Right atrium auricular region (tissue), 2 donors: ENCODE measurements at regions not wholly inside any gene's neighbourhood (a gene's known extent, or its start where the extent isn't known, plus 50 kb on each side); places are given as distances from the start of the nearest gene placed in this dataset.
"Not testable (repeated sequence)": the region's sequence is repeated elsewhere in the genome, so short reads cannot be mapped to it uniquely, and the experiment has no call there.

Source experiments
- DNase-seq: peaks from one replicate; pipeline ENCODE4 v3.0.0-alpha.2; 2019; ENCODE audit warnings: low spot score
- H3K27ac ChIP-seq, 2 donors: fragments of 200-600 bp; sonication (generic); 1 replicate in 1 of 2; 2 replicates in 1 of 2; pipeline ENCODE4 v1.5.1; 2016 to 2019
- H3K27me3 ChIP-seq, 2 donors: fragments of 200-600 bp; sonication (generic); one replicate each; pipeline versions ENCODE4 v1.5.1 to v1.6.0; 2017 to 2019
- H3K36me3 ChIP-seq: fragments of 200-600 bp; sonication (generic); one replicate; pipeline ENCODE4 v1.5.1; 2016
- H3K4me1 ChIP-seq, 2 donors: fragments of 200-600 bp; sonication (generic); one replicate each; pipeline versions ENCODE4 v1.5.1 to v1.6.0; 2017 to 2019
- H3K4me3 ChIP-seq, 2 donors: fragments of 200-600 bp; sonication (generic); 1 replicate in 1 of 2; 2 replicates in 1 of 2; pipeline ENCODE4 v1.5.1; 2017 to 2019; ENCODE audit warnings: mild to moderate bottlenecking in 1 of 2, moderate library complexity in 1 of 2
- H3K9me3 ChIP-seq, 2 donors: fragments of 200-600 bp; sonication (generic); one replicate each; pipeline ENCODE4 v1.5.1; 2019
- TF ChIP-seq, protein P1 (sequence below), 2 donors: fragments of 200-600 bp; sonication (generic); IDR thresholded peaks; one replicate each; pipeline ENCODE4 v1.5.1; 2019; ENCODE audit warnings: antibody characterized with exemption in 2 of 2

DNA sequence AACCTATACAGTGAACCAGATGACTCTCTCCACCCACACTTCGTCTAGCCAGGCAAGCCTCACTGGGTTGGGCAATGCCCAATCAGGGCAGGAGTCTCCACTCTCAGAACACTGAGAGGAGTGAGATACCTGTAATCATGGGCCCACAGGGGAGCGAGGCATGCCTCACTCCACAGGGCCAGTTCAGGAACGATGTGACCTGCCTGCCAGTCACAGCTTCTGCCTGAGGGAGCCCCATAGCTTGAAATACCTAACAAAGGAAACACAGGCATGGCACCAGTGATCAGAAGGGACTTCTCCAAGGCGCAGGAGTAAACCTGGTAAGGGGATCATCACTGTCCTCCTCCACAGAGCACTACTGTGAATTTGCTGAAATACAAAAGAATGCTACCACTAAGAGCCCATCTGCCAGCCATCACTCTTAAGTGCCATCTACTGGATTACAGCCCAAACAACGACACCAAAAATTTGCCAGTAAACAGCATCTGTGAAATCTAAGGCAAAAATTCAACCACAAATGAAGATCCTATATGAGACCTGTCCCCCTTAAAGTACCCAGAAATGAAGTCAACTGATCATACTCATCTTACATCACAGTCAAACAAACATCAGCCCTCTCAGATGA, 689.9 kb upstream of the SEMA6D start:
- Histone ChIP-seq H3K36me3 (no peaks in the 10 kb centered on the region), H3K27ac (no peak overlapping the region), H3K4me1 (no peaks in the 10 kb centered on the region), H3K27me3 (no peaks in the 10 kb centered on the region), H3K9me3 (no peaks in the 10 kb centered on the region), H3K4me3 (no peak overlapping the region)
- DNase-seq: no peak
- TF ChIP-seq, protein P1, sequence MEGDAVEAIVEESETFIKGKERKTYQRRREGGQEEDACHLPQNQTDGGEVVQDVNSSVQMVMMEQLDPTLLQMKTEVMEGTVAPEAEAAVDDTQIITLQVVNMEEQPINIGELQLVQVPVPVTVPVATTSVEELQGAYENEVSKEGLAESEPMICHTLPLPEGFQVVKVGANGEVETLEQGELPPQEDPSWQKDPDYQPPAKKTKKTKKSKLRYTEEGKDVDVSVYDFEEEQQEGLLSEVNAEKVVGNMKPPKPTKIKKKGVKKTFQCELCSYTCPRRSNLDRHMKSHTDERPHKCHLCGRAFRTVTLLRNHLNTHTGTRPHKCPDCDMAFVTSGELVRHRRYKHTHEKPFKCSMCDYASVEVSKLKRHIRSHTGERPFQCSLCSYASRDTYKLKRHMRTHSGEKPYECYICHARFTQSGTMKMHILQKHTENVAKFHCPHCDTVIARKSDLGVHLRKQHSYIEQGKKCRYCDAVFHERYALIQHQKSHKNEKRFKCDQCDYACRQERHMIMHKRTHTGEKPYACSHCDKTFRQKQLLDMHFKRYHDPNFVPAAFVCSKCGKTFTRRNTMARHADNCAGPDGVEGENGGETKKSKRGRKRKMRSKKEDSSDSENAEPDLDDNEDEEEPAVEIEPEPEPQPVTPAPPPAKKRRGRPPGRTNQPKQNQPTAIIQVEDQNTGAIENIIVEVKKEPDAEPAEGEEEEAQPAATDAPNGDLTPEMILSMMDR (IDR thresholded peaks at IDR 0.05): no peak

DNA sequence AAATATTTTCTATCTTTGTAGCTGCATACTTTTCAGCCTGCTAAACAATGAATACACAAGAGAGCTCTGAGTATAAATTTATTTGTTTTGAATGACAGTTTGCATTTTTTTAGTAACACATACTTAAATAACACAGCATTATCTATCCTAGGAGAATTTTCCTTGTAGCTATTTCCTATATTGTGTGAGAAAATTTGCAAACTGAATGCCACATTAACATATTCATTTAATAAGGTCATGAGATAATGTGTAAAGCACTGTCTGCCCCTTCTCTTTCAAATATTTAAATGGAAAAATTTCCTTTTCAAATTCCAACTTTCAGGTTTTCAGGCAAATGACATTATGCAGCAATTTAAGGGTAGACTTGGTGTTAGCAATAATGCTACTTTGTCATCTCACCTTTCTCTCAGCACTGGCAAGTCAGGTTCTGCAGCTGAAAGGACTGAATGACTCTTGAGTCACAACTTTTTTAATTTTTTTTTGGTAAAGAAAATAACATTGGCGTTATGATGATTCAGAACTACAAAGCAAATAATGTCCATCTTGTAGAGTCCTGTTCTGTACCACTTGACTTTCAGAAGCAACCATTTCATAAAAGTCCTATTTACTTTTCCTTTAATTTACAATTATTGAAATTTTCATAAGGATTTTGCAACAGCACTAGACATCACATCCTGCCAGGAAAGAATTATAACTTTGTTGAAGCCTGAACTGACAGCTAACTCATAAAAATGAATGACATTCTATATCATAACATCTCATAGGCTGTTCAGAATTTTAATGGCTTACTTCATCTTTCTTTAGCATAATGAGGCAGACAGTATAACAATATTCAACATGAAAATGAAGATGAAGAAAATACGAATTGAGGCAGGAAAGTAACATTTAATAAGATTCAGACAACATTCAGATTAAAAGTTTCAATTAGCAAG, 681.6 kb upstream of the SEMA6D start:
- Histone ChIP-seq H3K9me3 (no peaks in the 10 kb centered on the region), H3K4me3 (no peak overlapping the region), H3K36me3 (no peaks in the 10 kb centered on the region), H3K4me1 (no peaks in the 10 kb centered on the region), H3K27ac (no peak overlapping the region), H3K27me3 (no peaks in the 10 kb centered on the region)
- TF ChIP-seq, protein P1 (IDR thresholded peaks at IDR 0.05): no peak
- no peak for DNase-seq

DNA sequence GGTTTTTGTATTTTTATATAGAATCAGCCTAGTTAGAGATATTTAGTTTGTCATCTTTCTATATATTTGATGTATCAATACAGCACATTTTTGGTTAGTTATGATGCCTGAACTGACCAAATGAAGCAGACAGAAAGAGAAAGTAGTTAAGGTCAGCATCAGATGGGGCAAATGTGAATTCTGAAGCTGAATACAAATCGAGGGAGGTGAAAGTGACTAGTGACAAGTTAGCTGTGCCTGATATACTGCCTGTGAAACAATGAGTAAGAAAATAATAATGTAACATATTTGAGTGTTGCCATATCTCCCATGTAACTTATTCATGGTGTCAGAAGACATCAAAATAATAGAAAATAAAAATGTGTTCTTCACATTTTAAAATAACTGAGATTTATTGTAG, 680.3 kb upstream of the SEMA6D start:
- Histone ChIP-seq H3K4me3 (no peak overlapping the region), H3K27ac (no peak overlapping the region), H3K4me1 (no peaks in the 10 kb centered on the region), H3K36me3 (no peaks in the 10 kb centered on the region), H3K27me3 (no peaks in the 10 kb centered on the region), H3K9me3 (no peaks in the 10 kb centered on the region)
- TF ChIP-seq, protein P1 (IDR thresholded peaks at IDR 0.05): no peak
- DNase-seq: no peak

- H3K36me3 ChIP-seq: no peaks in the 10 kb centered on the region
- TF ChIP-seq, protein P1 (IDR thresholded peaks at IDR 0.05): no peak
Observed at GRCh38 chr15:47039225-47039624, 678.1 kb upstream of the SEMA6D start.

GRCh38 chr15:47041301-47041700, 676.0 kb upstream of the SEMA6D start:
- H3K36me3 ChIP-seq: no peaks in the 10 kb centered on the region
- TF ChIP-seq, protein P1 (IDR thresholded peaks at IDR 0.05): no peak
- H3K27me3 ChIP-seq: no peaks in the 10 kb centered on the region
- no peaks in the 10 kb centered on the region for H3K9me3 ChIP-seq
- no peak for DNase-seq
- no peaks in the 10 kb centered on the region for H3K4me1 ChIP-seq
- H3K4me3 ChIP-seq: no peak overlapping the region
- no peak overlapping the region for H3K27ac ChIP-seq

More at GRCh38 chr15:47039225-47039624, 678.1 kb upstream of the SEMA6D start:
- no peaks in the 10 kb centered on the region for H3K27me3 ChIP-seq
- no peaks in the 10 kb centered on the region for H3K4me1 ChIP-seq
- no peak for DNase-seq
- H3K4me3 ChIP-seq: no peak overlapping the region
- H3K9me3 ChIP-seq: no peaks in the 10 kb centered on the region
- H3K27ac ChIP-seq: no peak overlapping the region

GRCh38 chr15:47047981-47048380, 669.3 kb upstream of the SEMA6D start:
- H3K4me3 ChIP-seq, H3K9me3 ChIP-seq, H3K27ac ChIP-seq, H3K27me3 ChIP-seq, DNase-seq, H3K4me1 ChIP-seq, H3K36me3 ChIP-seq: not testable (repeated sequence)
